H4 (cell line): ENCODE measurements at regions not wholly inside any gene's neighbourhood (a gene's known extent, or its start where the extent isn't known, plus 50 kb on each side); places are given as distances from the start of the nearest gene placed in this dataset.

Experiments
- DNase-seq: peaks from one replicate; pipeline ENCODE4 v3.0.0-alpha.2; 2015; ENCODE audit warnings: low spot score

DNA sequence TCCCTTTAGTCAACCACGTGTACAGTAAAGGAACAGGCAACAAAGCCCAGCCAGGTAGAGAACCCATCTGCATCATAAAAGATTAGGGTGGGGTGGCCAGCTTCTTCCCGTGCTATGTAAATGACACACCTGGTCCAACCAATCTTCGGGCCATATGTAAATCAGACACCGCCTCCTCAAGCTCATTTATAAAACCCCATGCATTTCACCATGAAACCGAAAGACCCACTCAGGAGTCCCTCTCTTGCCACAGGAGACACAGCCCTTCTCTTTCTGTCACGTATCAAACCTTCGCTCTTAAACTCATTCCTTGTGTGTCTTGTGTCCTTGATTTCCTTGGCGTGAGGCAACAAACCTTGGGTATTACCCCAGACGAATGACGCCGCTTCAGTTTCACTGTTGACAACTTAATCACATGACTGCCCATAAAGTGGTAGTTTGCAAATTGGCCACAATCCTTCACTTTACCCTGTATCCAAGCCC, 59.8 kb upstream of the TBPL2 start:
- no peak for DNase-seq

DNA sequence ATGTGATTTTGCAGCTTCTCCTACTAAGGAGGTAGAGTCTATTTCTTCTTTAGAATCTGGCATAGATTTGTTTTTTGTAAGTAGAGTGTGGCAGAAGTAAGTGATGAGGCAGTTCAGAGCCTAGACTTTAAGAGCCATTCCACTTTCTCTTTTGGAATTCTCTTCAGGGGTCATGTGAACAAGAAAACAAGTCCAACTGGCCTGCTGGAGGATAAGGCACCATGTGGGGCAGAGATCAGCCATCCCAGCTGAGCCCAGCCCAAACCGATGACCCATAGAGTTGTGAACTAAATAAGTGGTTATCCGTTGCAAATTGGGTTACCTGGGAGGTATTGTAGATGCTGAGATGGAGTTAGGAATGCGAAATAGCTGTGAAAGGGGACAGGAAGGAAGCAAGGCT, 60.3 kb upstream of the TBPL2 start:
- DNase-seq: no peak

DNA sequence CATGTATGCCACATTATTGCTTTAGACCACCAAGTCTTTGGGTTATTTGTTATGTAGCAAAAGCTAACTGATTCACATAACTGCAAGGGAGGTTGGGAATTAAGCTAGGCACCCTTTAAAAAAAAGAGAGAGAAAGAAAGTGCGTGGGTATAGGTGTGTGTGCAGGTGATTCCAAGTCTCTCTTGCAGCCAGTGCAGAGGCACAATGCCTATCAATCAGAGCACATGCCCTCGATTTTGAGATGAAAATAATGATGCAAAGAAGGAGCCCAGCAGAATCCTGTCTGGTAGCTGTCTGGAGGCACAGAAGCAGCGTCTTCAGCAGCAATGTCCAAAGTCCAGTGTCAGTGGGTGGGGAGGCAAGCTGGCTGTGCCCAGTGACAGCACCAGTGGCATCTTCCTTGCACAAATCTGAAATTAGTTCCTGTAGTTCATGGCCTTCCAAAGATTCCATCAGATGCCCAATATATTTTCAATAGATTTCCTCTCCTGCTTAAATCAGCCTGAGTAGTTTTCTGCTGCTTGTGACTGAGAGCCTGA, 62.4 kb upstream of the TBPL2 start:
- no peak for DNase-seq

DNA sequence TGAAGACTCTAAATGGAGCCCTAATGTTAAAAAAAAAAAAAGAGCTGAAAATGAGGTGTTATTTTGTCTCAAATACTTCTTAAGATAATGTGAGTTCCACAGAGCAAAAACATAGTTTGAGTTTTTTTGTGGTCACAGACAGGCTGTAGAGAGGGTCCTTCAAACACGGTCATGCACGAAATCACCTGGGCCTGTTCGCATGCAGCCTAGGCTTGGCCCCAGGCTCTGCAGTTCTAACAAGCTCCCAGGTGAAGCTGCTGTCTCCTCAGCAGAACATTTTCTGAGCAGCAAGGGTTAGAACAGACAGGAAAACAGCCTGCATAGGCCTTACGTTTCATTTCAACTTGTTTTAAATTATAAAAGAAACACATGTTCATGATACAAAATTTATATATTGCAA, 65.4 kb upstream of the TBPL2 start:
- DNase-seq: no peak

DNA sequence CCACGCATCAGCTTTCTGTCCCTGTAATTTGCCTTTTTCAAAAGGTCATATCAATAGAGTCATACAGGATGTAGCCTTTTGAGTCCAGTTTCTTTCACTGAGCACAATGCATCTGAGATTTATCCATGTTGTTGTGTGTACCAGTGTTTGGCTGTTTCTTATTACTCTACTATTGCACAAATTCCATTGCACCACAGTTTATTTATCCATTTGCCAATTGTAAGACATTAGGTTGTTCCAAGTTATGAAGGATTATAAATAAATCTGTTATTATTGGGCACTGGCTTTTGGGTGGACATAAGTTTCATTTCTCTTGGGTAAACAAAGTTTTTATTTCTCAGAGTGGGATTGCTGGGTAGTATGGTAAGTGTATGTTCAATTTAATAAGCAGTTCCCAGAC, 68.3 kb upstream of the TBPL2 start:
- DNase-seq: no peak

DNA sequence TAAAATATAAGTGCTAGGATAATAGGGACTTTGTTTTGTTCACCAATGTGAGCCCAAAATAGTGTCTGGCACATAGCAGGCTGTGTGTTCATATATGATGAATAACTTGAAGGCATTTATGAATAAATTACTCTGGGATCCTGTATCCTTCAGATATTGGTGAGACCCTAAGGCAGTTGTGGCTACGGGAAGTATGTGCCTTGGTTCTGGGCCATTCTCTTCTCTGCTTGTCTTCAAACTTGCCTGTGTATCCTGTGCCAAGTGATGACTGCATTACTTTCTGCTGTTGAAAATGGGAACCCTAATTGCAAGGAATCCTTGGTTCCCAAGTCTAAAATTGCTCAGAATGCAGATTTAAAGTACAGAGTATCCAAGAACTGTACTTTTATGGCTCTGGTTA, 67.6 kb upstream of the KTN1 start:
- DNase-seq: no peak

DNA sequence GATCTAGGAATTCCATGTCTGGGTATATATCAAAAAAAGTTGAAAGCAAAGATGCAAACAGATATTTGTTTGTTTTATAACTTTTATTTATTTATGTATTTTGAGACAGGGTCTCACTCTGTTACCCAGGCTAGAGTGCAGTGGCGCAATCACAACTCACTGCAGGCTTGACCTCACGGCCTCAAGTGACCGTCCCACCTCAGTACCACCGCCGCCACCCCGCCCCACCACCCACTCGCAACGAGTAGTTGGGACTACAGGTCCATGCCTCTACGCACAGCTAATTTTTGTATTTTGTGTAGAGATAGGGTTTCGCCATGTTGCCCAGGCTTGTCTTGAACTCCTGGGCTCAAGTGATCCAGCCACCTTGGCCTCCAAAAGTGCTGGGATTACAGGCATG, 66.5 kb upstream of the KTN1 start:
- no peak for DNase-seq

DNA sequence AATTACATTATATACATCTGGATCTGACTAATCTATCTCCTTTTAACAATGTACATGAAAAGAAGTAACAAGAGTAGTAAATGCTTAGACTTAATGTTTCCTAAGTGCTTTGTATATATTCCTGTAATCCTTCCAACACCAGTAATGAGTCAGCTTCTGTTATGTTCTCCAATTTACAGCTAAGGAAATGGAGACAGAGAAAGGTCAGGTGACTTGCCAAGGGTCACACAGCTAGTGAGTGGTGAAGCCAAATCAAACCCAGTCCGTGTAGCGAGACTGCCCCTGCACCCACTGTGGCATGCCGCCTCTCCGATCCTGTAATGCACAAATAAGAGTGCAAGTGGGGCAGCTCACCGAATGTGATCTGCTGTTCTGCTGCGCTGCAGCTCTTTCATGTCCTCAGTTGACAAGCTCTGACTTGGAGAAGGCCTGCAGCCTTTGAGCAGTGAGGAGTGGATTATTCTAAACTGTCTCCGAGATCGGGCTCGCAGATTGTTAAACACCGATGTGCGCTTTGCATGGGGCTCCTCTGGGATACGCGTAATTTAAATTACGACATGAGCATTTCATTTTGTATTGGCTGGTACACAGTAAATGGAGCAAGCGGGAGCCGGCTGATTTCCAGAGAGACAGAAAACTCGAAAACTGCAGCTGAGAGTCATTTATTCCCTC, 65.1 kb upstream of the KTN1 start:
- DNase-seq: peak; percentile 35

DNA sequence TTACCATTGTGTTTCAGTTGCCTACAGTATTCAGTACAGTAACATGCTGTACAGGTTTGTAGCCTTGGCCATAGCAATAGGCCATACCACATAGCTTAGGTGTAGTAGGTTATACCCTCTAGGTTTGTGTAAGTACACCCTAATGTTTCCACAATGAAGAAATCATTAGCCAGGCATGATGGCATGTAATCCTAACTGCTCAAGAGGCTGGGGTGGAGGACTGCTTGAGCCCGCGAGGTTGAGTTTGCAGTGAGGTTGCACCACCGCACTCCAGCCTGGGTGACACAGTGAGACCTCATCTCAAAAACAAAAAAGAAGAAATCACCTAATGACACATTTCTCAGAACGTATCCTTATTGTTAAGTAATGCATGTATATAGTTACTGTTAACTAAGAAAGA, 63.2 kb upstream of the KTN1 start:
- no peak for DNase-seq

DNA sequence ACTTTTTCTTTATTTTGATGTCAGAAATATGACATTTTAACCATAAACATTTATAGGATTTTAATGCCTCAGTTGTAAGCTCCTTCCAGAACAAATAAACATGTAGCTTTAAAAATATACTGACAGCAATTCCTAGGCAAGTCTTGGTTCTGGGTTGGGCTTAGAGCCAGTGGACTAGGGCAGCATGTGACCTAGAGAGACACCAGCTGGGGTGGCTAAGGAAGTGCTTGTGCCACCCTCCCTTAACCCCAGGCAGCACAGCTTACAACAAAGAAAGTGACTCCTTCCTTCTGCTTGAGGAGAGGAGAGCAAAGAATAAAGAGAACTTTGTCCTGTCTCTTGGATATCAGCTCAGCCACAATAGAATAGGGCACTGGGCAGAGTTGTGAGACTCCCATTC, 61.6 kb upstream of the KTN1 start:
- DNase-seq: peak; percentile 46

DNA sequence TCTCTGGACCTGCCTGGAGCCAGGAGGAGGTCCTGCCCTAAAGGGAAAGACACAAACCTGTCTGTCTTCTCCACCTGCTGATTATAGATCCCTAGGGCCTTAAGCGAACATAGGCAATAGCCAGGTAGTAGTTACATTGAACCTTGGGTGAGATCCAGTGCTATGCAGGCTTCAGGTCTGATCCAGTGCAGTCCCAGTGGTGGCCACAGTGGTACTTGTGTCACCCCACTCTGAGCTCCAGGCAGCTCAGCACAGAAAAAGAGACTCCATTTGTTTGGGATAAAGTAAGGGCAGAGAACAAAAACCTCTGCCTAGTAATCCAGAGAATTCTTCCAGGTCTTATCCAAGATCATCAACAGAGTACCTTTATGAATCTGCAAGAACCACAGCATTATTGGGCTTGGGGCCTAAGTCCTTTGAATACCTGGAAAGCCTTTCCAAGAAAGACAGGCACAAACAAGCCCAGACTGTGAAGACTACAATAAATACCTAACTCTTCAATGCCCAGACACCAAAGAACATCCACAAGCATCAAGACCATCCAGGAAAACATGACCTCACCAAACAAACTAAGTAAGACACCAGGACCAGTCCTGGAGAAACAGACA, 60.4 kb upstream of the KTN1 start:
- no peak for DNase-seq

DNA sequence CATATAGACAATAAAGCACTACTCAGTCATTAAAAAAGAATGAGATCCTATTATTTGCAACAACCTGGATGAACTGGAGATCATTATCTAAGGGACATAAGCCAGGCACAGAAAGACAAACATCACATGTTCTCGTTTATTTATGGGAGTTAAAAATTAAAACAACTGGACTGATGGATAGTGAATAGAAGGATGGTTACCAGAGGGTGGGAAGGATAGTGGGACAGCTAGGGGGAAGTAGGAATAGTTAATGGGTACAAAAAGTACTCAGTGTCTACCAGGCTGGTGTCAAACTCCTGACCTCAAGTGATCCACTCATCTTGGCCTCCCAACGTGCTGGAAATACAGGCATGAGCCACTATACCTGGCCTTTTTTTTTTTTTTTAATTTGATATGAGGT, 56.7 kb upstream of the KTN1 start:
- no peak for DNase-seq
